Omental fat pad (tissue), 3 donors: ENCODE measurements at regions not wholly inside any gene's neighbourhood (a gene's known extent, or its start where the extent isn't known, plus 50 kb on each side); places are given as distances from the start of the nearest gene placed in this dataset.

Experiments used
- ATAC-seq: fragments of 150-250 bp; one replicate; pipeline ENCODE4 v1.9.1; 2016; ENCODE audit warnings: mild to moderate bottlenecking, moderate library complexity; ENCODE audit not compliant: low FRiP score
- DNase-seq: peaks from one replicate; pipeline ENCODE4 v3.0.0-alpha.2; 2019; ENCODE audit warnings: low spot score
- TF ChIP-seq, protein P1 (sequence below), 3 donors: fragments of 450-650 bp; IDR thresholded peaks; one replicate each; pipeline ENCODE4 v1.5.1; 2016 to 2017; ENCODE audit warnings: antibody characterized with exemption in 3 of 3, mild to moderate bottlenecking in 3 of 3, moderate library complexity in 2 of 3

DNA sequence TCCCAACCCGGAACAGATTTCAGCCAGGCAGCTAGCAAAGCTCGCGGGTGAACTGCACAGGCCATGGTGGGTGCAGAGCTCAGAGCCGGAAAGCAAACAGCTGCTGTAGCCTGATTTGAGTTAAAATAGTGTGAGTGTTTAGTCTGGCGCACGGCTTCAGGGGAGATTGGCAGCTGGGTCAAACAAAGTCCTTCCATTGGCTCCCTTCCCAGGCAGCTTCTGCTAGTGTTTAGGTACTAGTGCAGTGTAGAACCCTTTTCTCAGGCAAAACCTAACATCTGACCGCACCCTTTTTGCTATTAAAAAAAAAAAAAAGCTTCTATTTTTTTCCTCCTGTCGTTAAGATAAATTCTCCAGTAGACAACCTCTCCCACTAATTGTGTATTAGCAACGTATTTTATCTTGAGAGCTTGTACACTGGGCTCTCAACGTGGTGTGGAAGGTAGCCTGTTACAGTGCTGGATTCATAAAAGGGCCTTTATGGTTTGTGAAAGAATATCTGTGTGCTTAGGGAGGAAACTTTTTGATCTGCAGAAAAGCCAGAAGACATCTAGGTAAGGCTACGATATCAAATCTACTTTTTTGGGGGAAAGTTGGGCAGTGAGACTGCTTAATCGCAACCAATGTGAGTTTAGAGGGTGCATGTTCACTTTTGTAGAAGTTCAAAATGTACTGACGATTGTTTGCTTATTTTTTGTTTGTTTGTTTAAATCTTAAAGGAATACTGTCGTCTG lies 689.6 kb downstream of the USP25 start:
- TF ChIP-seq, protein P1, sequence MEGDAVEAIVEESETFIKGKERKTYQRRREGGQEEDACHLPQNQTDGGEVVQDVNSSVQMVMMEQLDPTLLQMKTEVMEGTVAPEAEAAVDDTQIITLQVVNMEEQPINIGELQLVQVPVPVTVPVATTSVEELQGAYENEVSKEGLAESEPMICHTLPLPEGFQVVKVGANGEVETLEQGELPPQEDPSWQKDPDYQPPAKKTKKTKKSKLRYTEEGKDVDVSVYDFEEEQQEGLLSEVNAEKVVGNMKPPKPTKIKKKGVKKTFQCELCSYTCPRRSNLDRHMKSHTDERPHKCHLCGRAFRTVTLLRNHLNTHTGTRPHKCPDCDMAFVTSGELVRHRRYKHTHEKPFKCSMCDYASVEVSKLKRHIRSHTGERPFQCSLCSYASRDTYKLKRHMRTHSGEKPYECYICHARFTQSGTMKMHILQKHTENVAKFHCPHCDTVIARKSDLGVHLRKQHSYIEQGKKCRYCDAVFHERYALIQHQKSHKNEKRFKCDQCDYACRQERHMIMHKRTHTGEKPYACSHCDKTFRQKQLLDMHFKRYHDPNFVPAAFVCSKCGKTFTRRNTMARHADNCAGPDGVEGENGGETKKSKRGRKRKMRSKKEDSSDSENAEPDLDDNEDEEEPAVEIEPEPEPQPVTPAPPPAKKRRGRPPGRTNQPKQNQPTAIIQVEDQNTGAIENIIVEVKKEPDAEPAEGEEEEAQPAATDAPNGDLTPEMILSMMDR (IDR thresholded peaks at IDR 0.05) = no peak
- peak; percentile 61 for ATAC-seq
- peak; percentile 25 for DNase-seq

GRCh38 chr21:16420031-16420724 lies 690.4 kb downstream of the USP25 start:
- ATAC-seq = no peak
- TF ChIP-seq, protein P1 (IDR thresholded peaks at IDR 0.05) = no peak
- no peak for DNase-seq

GRCh38 chr21:16421007-16421406 lies 691.2 kb downstream of the USP25 start:
- DNase-seq (no peak), ATAC-seq (no peak)
- TF ChIP-seq, protein P1 (IDR thresholded peaks at IDR 0.05) = no peak

DNA sequence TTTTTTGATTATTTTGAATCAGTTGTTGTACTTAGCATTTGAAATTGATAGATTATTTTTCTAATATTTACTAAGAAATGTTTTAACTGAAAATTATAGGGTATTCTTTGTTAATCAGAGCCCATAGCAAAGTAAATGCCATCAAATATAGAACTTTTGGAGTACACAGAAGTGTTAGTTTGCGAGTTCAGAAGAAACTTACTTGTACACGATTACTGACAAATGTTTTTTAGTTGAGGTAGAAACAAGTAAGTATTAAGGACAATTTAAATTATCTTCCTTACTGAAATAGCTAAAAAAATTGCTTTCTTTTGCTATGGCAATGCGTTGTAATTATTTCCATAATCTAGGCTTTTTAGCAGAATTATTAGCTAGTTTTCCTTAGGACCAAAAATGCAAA lies 692.2 kb downstream of the USP25 start:
- DNase-seq (no peak), ATAC-seq (no peak)
- TF ChIP-seq, protein P1 (IDR thresholded peaks at IDR 0.05) = no peak

DNA sequence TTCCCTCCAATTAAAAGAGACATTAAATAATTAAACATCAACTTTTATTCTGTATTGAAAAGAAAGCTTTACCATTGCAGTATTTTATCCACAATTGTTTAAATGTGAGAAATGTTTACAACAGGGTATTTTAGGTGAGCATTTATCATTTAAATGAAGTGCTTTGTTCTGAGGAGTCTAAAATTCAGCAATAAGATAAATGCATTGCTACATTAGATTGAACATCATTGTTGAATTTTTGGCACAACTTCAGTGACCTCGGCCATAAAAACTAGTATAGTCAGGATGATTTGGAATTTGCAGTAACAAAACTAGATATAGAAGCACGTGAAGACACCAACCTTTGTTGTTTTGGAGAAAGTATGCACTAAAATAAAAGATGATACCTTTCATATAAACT lies 692.9 kb downstream of the USP25 start:
- DNase-seq (no peak), ATAC-seq (no peak)
- TF ChIP-seq, protein P1 (IDR thresholded peaks at IDR 0.05) = no peak

DNA sequence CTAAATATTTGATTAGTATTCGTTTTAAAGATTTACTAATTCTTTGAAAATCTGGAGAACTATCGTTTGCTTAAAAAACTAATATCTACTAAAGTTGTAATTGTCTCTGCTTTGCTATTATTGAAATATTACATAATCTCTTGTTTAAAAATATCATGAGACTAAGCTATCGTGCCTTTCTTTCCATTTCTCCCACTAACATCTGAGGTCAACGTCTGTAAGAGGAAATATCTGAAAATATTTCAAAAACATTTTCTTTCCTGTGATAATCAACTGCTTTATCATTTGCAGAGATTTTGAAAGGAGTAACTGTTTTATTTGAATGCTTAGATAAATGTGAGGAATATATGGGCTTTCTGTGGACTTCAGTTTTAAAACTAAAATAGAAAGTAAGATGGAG lies 694.1 kb downstream of the USP25 start:
- TF ChIP-seq, protein P1 (IDR thresholded peaks at IDR 0.05) = no peak
- no peak for ATAC-seq
- DNase-seq = no peak

DNA sequence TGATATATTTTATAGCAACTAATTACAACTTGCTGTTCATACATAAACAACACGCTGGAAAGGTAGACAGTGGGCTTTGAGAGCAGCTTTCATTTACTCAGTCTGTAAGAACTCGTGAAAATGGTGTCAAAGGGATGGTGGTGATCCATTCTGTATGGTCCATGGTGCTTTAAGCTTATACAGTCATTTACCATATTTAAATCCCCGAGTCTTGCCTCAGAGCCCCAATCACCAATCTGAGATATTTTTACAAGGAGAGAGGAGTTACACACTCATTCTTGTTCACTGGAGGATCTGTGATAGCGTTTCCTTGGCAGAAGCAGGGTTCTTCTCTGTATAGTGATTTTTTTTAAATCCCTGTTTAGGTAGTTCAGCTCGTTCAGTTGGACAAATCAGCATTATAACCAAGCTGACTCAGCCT lies 694.6 kb downstream of the USP25 start:
- ATAC-seq (peak; percentile 52), DNase-seq (no peak)
- TF ChIP-seq, protein P1 (IDR thresholded peaks at IDR 0.05) = no peak
